Calu3 (cell line): ENCODE measurements at regions not wholly inside any gene's neighbourhood (a gene's known extent, or its start where the extent isn't known, plus 50 kb on each side); places are given as distances from the start of the nearest gene placed in this dataset.

Source experiments
- BruUV-seq: library from RNA; stranded (reverse); fragments of 400-500 nt; replicated peaks from 2 replicates; lab custom pipeline; 2021; lab: Mats Ljungman, UMichigan
- CTCF ChIA-PET: fragments of 300-600 bp; sonication (Branson Sonifier 250); formaldehyde crosslinking; loops from one replicate; lab custom pipeline; 2022; ENCODE audit warnings: antibody characterized with exemption; lab: Charles Lee
- DNase-seq: peaks from one replicate; pipeline ENCODE4 v3.0.0; 2022
- H3K27ac Mint-ChIP-seq: one replicate; pipeline ENCODE4 v1.8.0; 2022; ENCODE audit warnings: mixed read lengths; ENCODE audit not compliant: unreplicated experiment
- H3K27me3 Mint-ChIP-seq: one replicate; pipeline ENCODE4 v1.8.0; 2022; ENCODE audit warnings: mixed read lengths; ENCODE audit not compliant: unreplicated experiment
- H3K36me3 Mint-ChIP-seq: one replicate; pipeline ENCODE4 v1.8.0; 2022; ENCODE audit warnings: mild to moderate bottlenecking, moderate library complexity, mixed read lengths; ENCODE audit not compliant: insufficient read depth, unreplicated experiment
- H3K4me1 Mint-ChIP-seq: one replicate; pipeline ENCODE4 v1.8.0; 2022; ENCODE audit warnings: mild to moderate bottlenecking, low read depth, mixed read lengths; ENCODE audit not compliant: unreplicated experiment
- H3K4me3 Mint-ChIP-seq: one replicate; pipeline ENCODE4 v1.8.0; 2022; ENCODE audit warnings: mild to moderate bottlenecking, low read depth, moderate library complexity, mixed read lengths; ENCODE audit not compliant: unreplicated experiment
- H3K9me3 Mint-ChIP-seq: one replicate; pipeline ENCODE4 v1.8.0; 2022; ENCODE audit warnings: low read depth, mixed read lengths; ENCODE audit not compliant: unreplicated experiment
- CTCF ChIP-seq: fragments of 200-600 bp; IDR thresholded peaks from one replicate; pipeline ENCODE4 v1.8.0; 2022; ENCODE audit warnings: antibody characterized with exemption; ENCODE audit not compliant: unreplicated experiment
- intact Hi-C: fragments of 100-400 bp; cut with micrococcal nuclease; formaldehyde crosslinking; loops from one replicate; pipeline ENCODE4 v1.10.0; 2022; ENCODE audit not compliant: unreplicated experiment

- Mint-ChIP-seq H3K27me3 (no peaks in the 10 kb centered on the region), H3K36me3 (no peaks in the 10 kb centered on the region), H3K4me1 (no peaks in the 10 kb centered on the region), H3K27ac (no peak overlapping the region), H3K9me3 (no peaks in the 10 kb centered on the region), H3K4me3 (no peak overlapping the region)
- no peak for TF ChIP-seq CTCF
- no peak for DNase-seq
- BruUV-seq, result no TSS peak
- CTCF ChIA-PET, result no interaction called here
- intact Hi-C loops, result no loop called here
Measured at GRCh38 chr3:148002705-148003205, 593.6 kb downstream of the ZIC1 start.

- Mint-ChIP-seq H3K27me3 (no peaks in the 10 kb centered on the region), H3K4me1 (no peaks in the 10 kb centered on the region), H3K9me3 (no peaks in the 10 kb centered on the region), H3K36me3 (no peaks in the 10 kb centered on the region), H3K4me3 (no peak overlapping the region), H3K27ac (no peak overlapping the region)
- CTCF ChIA-PET, result no interaction called here
- intact Hi-C loops, result no loop called here
- no TSS peak for BruUV-seq
- no peak for DNase-seq
- no peak for TF ChIP-seq CTCF
Measured at GRCh38 chr3:148004331-148004730, 595.2 kb downstream of the ZIC1 start.

GRCh38 chr3:148005456-148005855, 596.3 kb downstream of the ZIC1 start:
- no peak for DNase-seq
- Mint-ChIP-seq H3K4me1 (no peaks in the 10 kb centered on the region), H3K27ac (no peak overlapping the region), H3K36me3 (no peaks in the 10 kb centered on the region), H3K4me3 (no peak overlapping the region), H3K27me3 (no peaks in the 10 kb centered on the region), H3K9me3 (no peaks in the 10 kb centered on the region)
- CTCF ChIA-PET, result no interaction called here
- intact Hi-C loops, result no loop called here
- no peak for TF ChIP-seq CTCF
- no TSS peak for BruUV-seq

GRCh38 chr3:148006508-148006907, 597.3 kb downstream of the ZIC1 start:
- intact Hi-C loops, result no loop called here
- BruUV-seq, result no TSS peak
- Mint-ChIP-seq H3K27ac (no peak overlapping the region), H3K36me3 (no peaks in the 10 kb centered on the region), H3K27me3 (no peaks in the 10 kb centered on the region), H3K4me3 (no peak overlapping the region), H3K9me3 (no peaks in the 10 kb centered on the region), H3K4me1 (no peaks in the 10 kb centered on the region)
- CTCF ChIA-PET, result no interaction called here
- no peak for TF ChIP-seq CTCF
- no peak for DNase-seq
